22Rv1 (cell line): ENCODE measurements at regions not wholly inside any gene's neighbourhood (a gene's known extent, or its start where the extent isn't known, plus 50 kb on each side); places are given as distances from the start of the nearest gene placed in this dataset.

Source experiments
- ZFX ChIP-seq: fragments of 450-650 bp; IDR thresholded peaks from 2 replicates; pipeline ENCODE4 v1.6.1; 2017; ENCODE audit warnings: antibody characterized with exemption, borderline replicate concordance
- TF ChIP-seq, protein P1 (sequence below): fragments of 450-650 bp; IDR thresholded peaks from 2 replicates; pipeline ENCODE4 v1.5.1; 2017; ENCODE audit warnings: mild to moderate bottlenecking

DNA sequence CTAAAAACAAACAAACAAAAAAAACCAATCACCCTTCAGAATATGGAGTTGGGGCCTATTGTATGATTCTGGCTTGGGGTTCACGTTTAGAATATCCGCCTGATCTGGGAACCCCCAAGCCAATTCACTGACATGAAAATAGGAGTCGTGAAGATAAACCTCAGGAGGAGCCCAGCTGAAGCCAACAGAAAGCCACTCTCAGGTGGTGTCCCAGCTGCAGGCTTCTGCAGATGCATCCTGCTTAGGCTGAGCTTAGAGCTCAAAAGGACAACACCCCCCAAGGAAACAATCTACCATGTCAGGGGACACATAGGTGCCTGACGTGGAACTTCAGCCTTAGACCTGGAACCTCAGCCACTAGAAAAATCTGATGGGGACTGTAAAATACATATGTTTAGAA lies 51.9 kb downstream of the SYNE3 start:
- TF ChIP-seq, protein P1, sequence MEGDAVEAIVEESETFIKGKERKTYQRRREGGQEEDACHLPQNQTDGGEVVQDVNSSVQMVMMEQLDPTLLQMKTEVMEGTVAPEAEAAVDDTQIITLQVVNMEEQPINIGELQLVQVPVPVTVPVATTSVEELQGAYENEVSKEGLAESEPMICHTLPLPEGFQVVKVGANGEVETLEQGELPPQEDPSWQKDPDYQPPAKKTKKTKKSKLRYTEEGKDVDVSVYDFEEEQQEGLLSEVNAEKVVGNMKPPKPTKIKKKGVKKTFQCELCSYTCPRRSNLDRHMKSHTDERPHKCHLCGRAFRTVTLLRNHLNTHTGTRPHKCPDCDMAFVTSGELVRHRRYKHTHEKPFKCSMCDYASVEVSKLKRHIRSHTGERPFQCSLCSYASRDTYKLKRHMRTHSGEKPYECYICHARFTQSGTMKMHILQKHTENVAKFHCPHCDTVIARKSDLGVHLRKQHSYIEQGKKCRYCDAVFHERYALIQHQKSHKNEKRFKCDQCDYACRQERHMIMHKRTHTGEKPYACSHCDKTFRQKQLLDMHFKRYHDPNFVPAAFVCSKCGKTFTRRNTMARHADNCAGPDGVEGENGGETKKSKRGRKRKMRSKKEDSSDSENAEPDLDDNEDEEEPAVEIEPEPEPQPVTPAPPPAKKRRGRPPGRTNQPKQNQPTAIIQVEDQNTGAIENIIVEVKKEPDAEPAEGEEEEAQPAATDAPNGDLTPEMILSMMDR = no peak
- TF ChIP-seq ZFX = no peak
